Adrenal gland (tissue), 9 donors: ENCODE measurements at regions not wholly inside any gene's neighbourhood (a gene's known extent, or its start where the extent isn't known, plus 50 kb on each side); places are given as distances from the start of the nearest gene placed in this dataset.

Experiments
- DNase-seq, 7 donors: peaks; one replicate each; pipeline ENCODE4 v3.0.0-alpha.2; 2019 to 2020
- H3K27ac ChIP-seq, 5 donors: fragments of 200-600 bp; sonication (generic) in 4 of 5; 1 replicate in 3 of 5; 2 replicates in 2 of 5; pipeline versions ENCODE4 v1.5.1 to v1.8.0; 2016 to 2020; ENCODE audit warnings: mild to moderate bottlenecking in 1 of 5
- H3K27me3 ChIP-seq: fragments of 200-600 bp; 2 replicates; pipeline ENCODE4 v1.8.0; 2021
- H3K36me3 ChIP-seq, 2 donors: fragments of 200-600 bp; replicated peaks in 1 of 2; 1 replicate in 1 of 2; 2 replicates in 1 of 2; pipeline versions ENCODE4 v1.5.1 to v1.8.0; 2018 to 2022
- H3K4me1 ChIP-seq, 2 donors: fragments of 200-600 bp; replicated peaks in 1 of 2; 1 replicate in 1 of 2; 2 replicates in 1 of 2; pipeline versions ENCODE4 v1.5.1 to v1.8.0; 2018 to 2021
- H3K4me3 ChIP-seq, 4 donors: fragments of 200-600 bp; sonication (generic) in 3 of 4; one replicate each; pipeline ENCODE4 v1.5.1; 2016 to 2018
- H3K9me3 ChIP-seq, 3 donors: fragments of 200-600 bp; sonication (generic) in 1 of 3; replicated peaks in 1 of 3; 1 replicate in 2 of 3; 2 replicates in 1 of 3; pipeline versions ENCODE4 v1.5.1 to v1.8.0; 2016 to 2021
- CTCF ChIP-seq, 6 experiments: fragments of 450-650 bp in 4 of 6; fragments of 200-600 bp in 2 of 6; sonication (generic) in 1 of 6; IDR thresholded peaks; 1 replicate in 5 of 6; 2 replicates in 1 of 6; pipeline versions ENCODE4 v1.5.1 to v1.8.0; 2016 to 2021; ENCODE audit warnings: antibody characterized with exemption in 6 of 6, mild to moderate bottlenecking in 2 of 6, moderate library complexity in 1 of 6
- POLR2A ChIP-seq, 2 donors: fragments of 450-650 bp; IDR thresholded peaks; one replicate each; pipeline ENCODE4 v1.6.1; 2017; ENCODE audit warnings: antibody characterized with exemption in 2 of 2, mild to moderate bottlenecking in 2 of 2, moderate library complexity in 1 of 2
- WGBS, 4 donors: extraction: QIAGEN DNeasy Blood & Tissue Kit in 2 of 4; methylation state at CpG; one replicate each; pipeline versions ENCODE4 v1.1.5 to v1.1.7; 2013 to 2017; 5-methylcytosine and 5-hydroxymethylcytosine counted together
- intact Hi-C, 2 donors: fragments of 100-400 bp; cut with DNase I; formaldehyde crosslinking; loops; one replicate each; pipeline versions ENCODE4 v1.14.1 to v1.15.0; 2022 to 2023
- donor health status: healthy with polysubstance abuse.
- donor health status: Bipolar disorder and iron deficiency.
- donor health status: DM: yes; HTN: yes; CAD: no.
- donor health status: DM: no; HTN: no; CAD: no.
- donor health status: DM: no; HTN: no; CAD: no.

GRCh38 chr12:46557539-46558373, 185.2 kb upstream of the SLC38A2 start:
- DNase-seq: no peak
- peaks cover 25 to 34% of the 10 kb centered on the region in 2 donors for H3K4me1 ChIP-seq
- no peaks in the 10 kb centered on the region for H3K36me3 ChIP-seq
- no peak for TF ChIP-seq POLR2A (IDR thresholded peaks at IDR 0.05)
- no peak for TF ChIP-seq CTCF (IDR thresholded peaks at IDR 0.05)
- H3K27me3 ChIP-seq: no peaks in the 10 kb centered on the region
- no peak overlapping the region for H3K4me3 ChIP-seq
- no peaks in the 10 kb centered on the region for H3K9me3 ChIP-seq
- intact Hi-C loops: loop anchor here in 1 of 2 donors (10.0 kb wide), 1 partner anchor 173 kb away; no protein-coding TSS in a partner anchor
- 38 to 59% (median 57%) methylated on average over 5 of the region's 5 CpGs for WGBS, 4 donors
- peak overlapping the region in 3 of 5 donors; percentile 61 to 74 (median 65) for H3K27ac ChIP-seq

GRCh38 chr12:46556819-46557524, 184.4 kb upstream of the SLC38A2 start:
- TF ChIP-seq CTCF (IDR thresholded peaks at IDR 0.05) (no peak), POLR2A (IDR thresholded peaks at IDR 0.05) (no peak)
- Histone ChIP-seq H3K36me3 (no peaks in the 10 kb centered on the region), H3K27ac (peak overlapping the region in 4 of 5 donors; percentile 2 to 74 (median 63)), H3K9me3 (no peaks in the 10 kb centered on the region), H3K4me1 (peaks cover 25 to 28% of the 10 kb centered on the region in 2 donors), H3K27me3 (no peaks in the 10 kb centered on the region), H3K4me3 (no peak overlapping the region)
- DNase-seq: peak in 1 of 7 donors; percentile 31
- 50 to 64% (median 62%) methylated on average over 6 of the region's 6 CpGs for WGBS, 4 donors
- intact Hi-C loops: loop anchor here in 1 of 2 donors (10.0 kb wide), 1 partner anchor 172 kb away; no protein-coding TSS in a partner anchor

- peak overlapping the region; percentile 40 to 82 (median 65) for H3K27ac ChIP-seq
- H3K4me3 ChIP-seq: peak overlapping the region in 1 of 4 donors; percentile 6
- intact Hi-C loops: loop anchor here in 1 of 2 donors (10.0 kb wide), 1 partner anchor 171 kb away; no protein-coding TSS in a partner anchor
- no peaks in the 10 kb centered on the region for H3K9me3 ChIP-seq
- 11 to 31% (median 24%) methylated on average over 2 of the region's 2 CpGs for WGBS, 4 donors
- DNase-seq: peak in 1 of 7 donors; percentile 21
- H3K36me3 ChIP-seq: no peaks in the 10 kb centered on the region
- TF ChIP-seq POLR2A (IDR thresholded peaks at IDR 0.05): peak in 1 of 2 donors; percentile 53
- TF ChIP-seq CTCF (IDR thresholded peaks at IDR 0.05): no peak
- no peaks in the 10 kb centered on the region for H3K27me3 ChIP-seq
- H3K4me1 ChIP-seq: peaks cover 25 to 28% of the 10 kb centered on the region in 2 donors
These were observed 183.6 kb upstream of the SLC38A2 start for GRCh38 chr12:46556105-46556559.

- H3K4me1 ChIP-seq: peaks cover 25 to 28% of the 10 kb centered on the region in 2 donors
- intact Hi-C loops: loop anchor here in 1 of 2 donors (10.0 kb wide), 1 partner anchor 171 kb away; no protein-coding TSS in a partner anchor
- H3K27me3 ChIP-seq: no peaks in the 10 kb centered on the region
- no peaks in the 10 kb centered on the region for H3K36me3 ChIP-seq
- no peak for DNase-seq
- H3K4me3 ChIP-seq: peak overlapping the region in 1 of 4 donors; percentile 6
- peak overlapping the region; percentile 40 to 82 (median 65) for H3K27ac ChIP-seq
- no peaks in the 10 kb centered on the region for H3K9me3 ChIP-seq
- WGBS, 4 donors: 65 to 74% (median 70%) methylated on average over 4 of the region's 4 CpGs
- no peak for TF ChIP-seq CTCF (IDR thresholded peaks at IDR 0.05)
- no peak for TF ChIP-seq POLR2A (IDR thresholded peaks at IDR 0.05)
These were observed 182.9 kb upstream of the SLC38A2 start for GRCh38 chr12:46555406-46555852.
